OCI-LY1 (cell line): ENCODE measurements at regions not wholly inside any gene's neighbourhood (a gene's known extent, or its start where the extent isn't known, plus 50 kb on each side); places are given as distances from the start of the nearest gene placed in this dataset.

ENCODE experiments used
- CTCF ChIP-seq: fragments of 200-600 bp; sonication (generic), shearing (Covaris generic); IDR thresholded peaks from 2 replicates; pipeline ENCODE4 v1.5.1; 2017; ENCODE audit warnings: mild to moderate bottlenecking, antibody characterized with exemption, low read length, moderate library complexity, mixed read lengths
- EZH2 ChIP-seq: fragments of 200-600 bp; sonication (generic), shearing (Covaris generic); IDR thresholded peaks from 2 replicates; pipeline ENCODE4 v1.8.0; 2017; ENCODE audit warnings: borderline replicate concordance, mixed run types, mild to moderate bottlenecking, antibody characterized with exemption, low read length, moderate library complexity, mixed read lengths

- no peak for TF ChIP-seq CTCF
- TF ChIP-seq EZH2: no peak
Observed at GRCh38 chr12:42886160-42886559, 296.6 kb upstream of the PRICKLE1 start.
